IgD-negative memory B cell (primary cell): ENCODE measurements at regions not wholly inside any gene's neighbourhood (a gene's known extent, or its start where the extent isn't known, plus 50 kb on each side); places are given as distances from the start of the nearest gene placed in this dataset.

ENCODE experiments used
- H3K27ac Mint-ChIP-seq, 3 donors: one replicate each; pipeline ENCODE4 v1.8.0; 2020 to 2022; ENCODE audit warnings: mild to moderate bottlenecking in 3 of 3, mixed read lengths in 3 of 3, moderate library complexity in 1 of 3
- H3K27me3 Mint-ChIP-seq: one replicate; pipeline ENCODE4 v1.8.0; 2021; ENCODE audit warnings: mixed read lengths
- H3K36me3 Mint-ChIP-seq: one replicate; pipeline ENCODE4 v1.8.0; 2020; ENCODE audit warnings: mild to moderate bottlenecking, mixed read lengths
- H3K4me1 Mint-ChIP-seq, 3 donors: one replicate each; pipeline ENCODE4 v1.8.0; 2020 to 2022; ENCODE audit warnings: mixed read lengths in 3 of 3, mild to moderate bottlenecking in 1 of 3
- H3K4me3 Mint-ChIP-seq, 4 donors: one replicate each; pipeline ENCODE4 v1.8.0; 2020 to 2022; ENCODE audit warnings: mild to moderate bottlenecking in 4 of 4, mixed read lengths in 4 of 4, moderate library complexity in 3 of 4
- H3K9me3 Mint-ChIP-seq, 3 donors: one replicate each; pipeline ENCODE4 v1.8.0; 2020 to 2021; ENCODE audit warnings: mixed read lengths in 3 of 3, mild to moderate bottlenecking in 1 of 3

DNA sequence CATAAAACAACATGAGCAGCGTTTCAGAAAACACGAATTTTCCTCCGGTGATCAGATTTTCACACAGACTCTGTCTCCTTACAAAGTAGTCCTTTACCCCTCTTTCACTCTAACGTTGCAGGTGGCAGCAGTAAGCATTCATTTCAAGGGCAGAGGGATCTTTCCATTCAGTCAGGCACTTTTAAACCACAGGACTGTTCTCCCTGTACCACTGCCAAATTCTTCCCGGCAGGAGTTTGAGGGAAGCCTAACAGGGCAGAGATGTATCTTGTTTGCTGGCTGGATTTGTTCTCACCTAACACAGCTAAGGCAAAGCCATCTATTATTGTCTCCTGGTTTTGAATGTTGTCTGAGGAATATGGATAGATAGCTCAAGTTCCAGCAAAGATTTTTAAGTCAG lies 1187.3 kb upstream of the SEL1L start:
- no peak overlapping the region for H3K4me3 Mint-ChIP-seq
- H3K36me3 Mint-ChIP-seq, result peaks cover 2% of the 10 kb centered on the region
- no peaks in the 10 kb centered on the region for H3K4me1 Mint-ChIP-seq
- H3K27ac Mint-ChIP-seq, result no peak overlapping the region
- H3K9me3 Mint-ChIP-seq, result peaks cover 2 to 16% (median 7%) of the 10 kb centered on the region in 3 donors
- H3K27me3 Mint-ChIP-seq, result no peaks in the 10 kb centered on the region

DNA sequence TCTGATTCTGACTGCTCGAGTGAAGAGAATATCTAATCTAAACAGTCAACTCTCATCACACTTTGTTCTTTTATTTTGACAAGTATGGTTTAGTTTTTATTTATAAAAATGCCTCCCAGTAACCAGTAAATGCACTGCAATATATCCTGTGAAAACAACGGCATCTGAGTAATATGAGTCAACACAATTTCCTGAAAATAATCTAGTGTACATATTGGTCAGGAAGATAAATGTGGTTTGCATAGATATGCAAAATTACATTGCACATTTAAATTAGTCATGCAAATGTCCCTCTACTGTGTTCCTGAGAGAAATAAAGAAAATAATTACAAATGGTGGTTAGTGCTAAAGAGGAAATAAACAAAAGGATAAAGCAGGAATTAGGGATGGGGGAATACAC lies 1190.7 kb upstream of the SEL1L start:
- Mint-ChIP-seq H3K4me3 (no peak overlapping the region), H3K36me3 (peaks cover 2% of the 10 kb centered on the region), H3K4me1 (no peaks in the 10 kb centered on the region), H3K9me3 (peaks cover 2 to 18% (median 9%) of the 10 kb centered on the region in 3 donors), H3K27ac (no peak overlapping the region), H3K27me3 (no peaks in the 10 kb centered on the region)

DNA sequence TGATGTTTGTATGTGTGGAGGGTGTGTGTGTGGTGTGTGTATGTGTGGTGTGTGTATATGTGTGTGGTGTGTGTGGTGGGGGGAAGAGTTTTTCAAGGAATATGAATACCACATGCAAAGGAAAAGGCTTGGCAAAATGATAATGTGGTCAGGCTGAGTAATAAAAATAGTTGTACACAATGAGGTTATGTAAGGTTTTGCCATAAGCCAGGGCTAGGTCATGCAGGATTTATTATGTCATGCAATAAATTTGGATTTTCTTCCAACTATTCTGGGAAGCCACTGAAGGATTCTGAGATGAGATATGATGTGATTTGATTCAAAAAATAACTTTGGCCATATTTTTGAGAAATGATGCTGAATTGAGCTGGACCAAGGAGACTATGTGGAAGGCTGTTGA lies 1191.6 kb upstream of the SEL1L start:
- Mint-ChIP-seq H3K9me3 (peaks cover 5 to 16% (median 9%) of the 10 kb centered on the region in 3 donors), H3K27me3 (no peaks in the 10 kb centered on the region), H3K36me3 (peaks cover 2% of the 10 kb centered on the region), H3K4me1 (no peaks in the 10 kb centered on the region), H3K27ac (no peak overlapping the region), H3K4me3 (no peak overlapping the region)

DNA sequence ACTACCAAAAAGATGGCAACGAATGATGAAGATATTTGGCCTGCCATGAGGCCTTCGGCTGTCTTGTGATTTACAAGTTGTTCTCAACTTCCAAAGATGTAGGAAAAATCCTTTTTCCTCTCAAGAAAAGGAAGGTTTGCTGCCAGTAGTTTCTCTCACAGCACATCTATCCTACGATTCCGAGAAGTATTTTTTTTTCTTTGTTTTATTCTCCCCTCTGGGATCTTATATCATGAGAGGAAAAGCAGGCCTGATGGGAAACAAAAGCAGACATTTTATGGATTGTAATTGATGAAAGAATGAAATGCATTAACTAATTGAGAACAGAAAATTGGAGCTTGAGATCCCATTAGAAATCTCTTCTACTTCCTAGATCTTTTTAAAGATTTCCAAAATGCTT lies 1197.9 kb upstream of the SEL1L start:
- H3K27me3 Mint-ChIP-seq, result no peaks in the 10 kb centered on the region
- no peak overlapping the region for H3K27ac Mint-ChIP-seq
- no peaks in the 10 kb centered on the region for H3K4me1 Mint-ChIP-seq
- H3K4me3 Mint-ChIP-seq, result no peak overlapping the region
- H3K36me3 Mint-ChIP-seq, result no peaks in the 10 kb centered on the region
- H3K9me3 Mint-ChIP-seq, result peaks cover 3 to 7% (median 4%) of the 10 kb centered on the region in 3 donors

DNA sequence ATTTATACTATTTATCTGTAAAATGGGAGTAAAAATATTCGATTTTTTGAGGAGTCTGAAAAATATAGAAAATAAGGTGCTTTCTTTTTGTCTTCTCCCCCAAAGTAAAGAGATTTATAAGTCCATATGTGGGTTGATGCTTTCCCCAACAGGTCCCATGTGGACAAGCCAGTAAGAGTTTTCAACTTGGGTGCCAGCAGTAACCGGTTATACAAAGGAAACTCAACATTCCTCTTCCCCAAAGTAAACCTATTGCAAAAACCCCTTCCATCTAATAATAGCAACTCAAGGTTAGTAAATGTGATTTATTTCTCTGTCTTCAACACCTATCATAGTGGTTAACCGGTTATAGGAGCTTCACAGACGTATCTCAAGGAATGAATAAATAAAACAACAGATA lies 1206.9 kb upstream of the SEL1L start:
- Mint-ChIP-seq H3K4me3 (no peak overlapping the region), H3K4me1 (no peaks in the 10 kb centered on the region), H3K36me3 (no peaks in the 10 kb centered on the region), H3K9me3 (peaks cover 3 to 11% (median 5%) of the 10 kb centered on the region in 3 donors), H3K27me3 (no peaks in the 10 kb centered on the region), H3K27ac (no peak overlapping the region)

DNA sequence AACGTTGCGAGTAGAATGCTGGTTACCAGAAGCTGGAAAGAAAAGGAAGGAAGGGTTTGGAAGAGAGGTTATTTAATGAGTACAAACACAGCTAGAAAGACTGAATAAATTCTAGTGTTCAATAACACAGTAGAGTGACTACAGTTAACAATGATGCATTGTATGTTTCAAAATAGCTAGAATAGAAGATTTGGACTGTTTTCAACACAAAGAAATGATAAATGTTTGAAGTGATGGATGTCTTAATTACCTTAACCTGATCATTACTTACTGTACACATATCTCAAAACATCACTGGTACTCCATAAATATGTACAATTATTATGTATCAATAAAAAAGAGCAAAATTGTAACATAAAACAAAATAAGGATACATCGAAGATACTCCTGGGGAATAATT lies 1221.8 kb upstream of the SEL1L start:
- Mint-ChIP-seq H3K27me3 (no peaks in the 10 kb centered on the region), H3K4me3 (no peak overlapping the region), H3K36me3 (no peaks in the 10 kb centered on the region), H3K9me3 (peaks cover 0 to 16% (median 3%) of the 10 kb centered on the region in 3 donors), H3K27ac (no peak overlapping the region), H3K4me1 (no peaks in the 10 kb centered on the region)

DNA sequence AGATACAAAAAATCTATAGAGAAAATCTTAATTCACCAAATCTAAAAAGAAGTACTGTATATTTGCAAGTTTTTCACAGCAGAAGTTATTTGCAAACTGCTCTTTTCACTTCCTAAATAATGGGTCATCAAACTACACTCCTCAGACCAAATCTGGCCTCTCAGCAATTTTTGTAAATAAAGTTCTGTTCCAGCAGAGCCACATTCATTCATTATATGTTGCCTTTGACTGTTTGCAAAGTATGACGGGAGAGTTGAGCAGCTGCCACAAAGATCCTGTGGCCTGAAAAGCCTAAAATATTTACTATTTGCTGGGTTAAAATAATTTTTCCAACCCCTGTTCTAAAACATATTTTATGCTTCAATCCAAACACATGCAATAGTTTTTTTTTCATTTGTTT lies 1222.3 kb upstream of the SEL1L start:
- Mint-ChIP-seq H3K36me3 (no peaks in the 10 kb centered on the region), H3K4me1 (no peaks in the 10 kb centered on the region), H3K9me3 (peaks cover 0 to 16% (median 4%) of the 10 kb centered on the region in 3 donors), H3K27ac (no peak overlapping the region), H3K27me3 (no peaks in the 10 kb centered on the region), H3K4me3 (no peak overlapping the region)

DNA sequence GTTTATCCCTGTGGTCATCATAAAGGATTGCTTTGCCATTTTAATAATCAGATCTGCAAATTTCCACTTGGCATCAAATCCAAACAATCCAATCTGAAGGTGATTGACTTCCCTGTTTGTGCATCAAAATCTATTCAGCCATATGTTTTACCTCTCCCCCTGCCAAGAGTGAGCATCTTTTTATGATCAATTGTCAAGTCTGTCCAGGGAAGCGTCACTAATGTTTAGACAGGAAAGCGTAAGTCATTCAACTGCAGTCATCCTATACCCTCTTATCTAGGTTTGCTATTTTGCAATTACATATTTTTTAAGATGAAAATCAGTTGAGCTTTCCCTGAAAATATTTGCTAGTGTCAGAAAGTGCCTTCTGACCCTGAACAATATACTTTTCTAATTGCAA lies 1224.1 kb upstream of the SEL1L start:
- Mint-ChIP-seq H3K27me3 (no peaks in the 10 kb centered on the region), H3K9me3 (peaks cover 2 to 16% (median 6%) of the 10 kb centered on the region in 3 donors), H3K4me1 (no peaks in the 10 kb centered on the region), H3K27ac (no peak overlapping the region), H3K36me3 (no peaks in the 10 kb centered on the region), H3K4me3 (no peak overlapping the region)

DNA sequence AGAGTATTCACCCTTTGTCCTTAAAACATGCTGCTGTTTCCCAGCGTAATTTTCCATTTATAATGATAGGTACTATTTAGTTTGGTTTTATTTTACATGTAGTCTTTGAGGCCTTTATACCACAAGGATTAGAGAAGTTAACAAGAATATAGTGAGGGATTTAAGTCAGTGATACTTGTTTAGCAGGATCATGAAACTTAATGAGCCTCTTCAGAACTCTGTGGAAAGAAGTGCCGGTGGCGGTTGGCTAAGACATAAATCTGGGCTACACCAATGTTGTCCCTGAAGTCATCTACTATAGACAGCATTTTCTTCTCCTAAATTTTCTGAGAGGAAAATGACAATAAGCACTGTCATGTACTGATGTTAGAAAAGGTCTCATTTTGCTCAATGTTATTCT lies 1226.0 kb upstream of the SEL1L start:
- Mint-ChIP-seq H3K4me3 (no peak overlapping the region), H3K4me1 (no peaks in the 10 kb centered on the region), H3K27ac (no peak overlapping the region), H3K9me3 (peaks cover 2 to 6% (median 6%) of the 10 kb centered on the region in 3 donors), H3K36me3 (no peaks in the 10 kb centered on the region), H3K27me3 (no peaks in the 10 kb centered on the region)

DNA sequence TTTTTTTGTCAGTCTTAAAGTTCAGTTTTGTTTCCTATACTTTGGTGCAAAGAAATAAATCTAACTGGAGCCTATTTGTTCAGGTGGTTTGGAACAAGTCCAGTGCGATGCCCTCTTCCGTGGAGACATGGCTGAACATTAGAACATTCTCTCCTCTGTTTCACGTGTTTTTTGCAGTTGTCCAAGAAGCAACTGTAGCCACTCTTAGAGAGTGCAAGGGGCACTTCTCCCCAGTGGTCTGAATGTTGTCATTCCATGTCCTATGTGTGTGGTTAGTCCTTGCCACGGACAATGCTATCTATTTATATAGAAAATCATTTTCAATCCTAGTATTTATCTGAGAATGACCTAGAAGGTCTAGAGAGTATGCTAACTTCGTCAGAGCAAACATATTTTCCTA lies 1232.5 kb upstream of the SEL1L start:
- H3K9me3 Mint-ChIP-seq, result peaks cover 0 to 5% (median 2%) of the 10 kb centered on the region in 3 donors
- no peaks in the 10 kb centered on the region for H3K27me3 Mint-ChIP-seq
- no peaks in the 10 kb centered on the region for H3K4me1 Mint-ChIP-seq
- no peak overlapping the region for H3K27ac Mint-ChIP-seq
- H3K4me3 Mint-ChIP-seq, result no peak overlapping the region
- H3K36me3 Mint-ChIP-seq, result no peaks in the 10 kb centered on the region

DNA sequence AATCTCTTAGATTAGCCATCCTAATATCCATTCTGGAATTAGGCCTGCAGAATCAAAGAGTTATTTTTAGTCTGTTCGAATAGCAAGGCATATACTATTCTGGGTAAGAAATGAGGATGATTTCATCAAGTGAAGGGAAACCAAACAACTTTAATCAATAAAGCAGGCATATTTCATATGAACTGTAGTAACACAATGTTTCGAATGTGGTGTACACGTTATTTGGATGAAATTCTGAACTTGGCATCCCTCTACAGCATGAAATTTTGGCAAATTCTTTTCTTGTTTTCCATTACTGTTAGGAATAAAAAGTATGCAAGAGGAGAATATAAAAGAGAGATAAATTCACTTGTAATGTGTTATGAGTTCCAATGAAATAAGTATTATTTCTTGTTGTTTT lies 1233.3 kb upstream of the SEL1L start:
- Mint-ChIP-seq H3K4me3 (no peak overlapping the region), H3K27ac (no peak overlapping the region), H3K4me1 (no peaks in the 10 kb centered on the region), H3K9me3 (peaks cover 2 to 4% (median 3%) of the 10 kb centered on the region in 3 donors), H3K36me3 (no peaks in the 10 kb centered on the region), H3K27me3 (no peaks in the 10 kb centered on the region)

DNA sequence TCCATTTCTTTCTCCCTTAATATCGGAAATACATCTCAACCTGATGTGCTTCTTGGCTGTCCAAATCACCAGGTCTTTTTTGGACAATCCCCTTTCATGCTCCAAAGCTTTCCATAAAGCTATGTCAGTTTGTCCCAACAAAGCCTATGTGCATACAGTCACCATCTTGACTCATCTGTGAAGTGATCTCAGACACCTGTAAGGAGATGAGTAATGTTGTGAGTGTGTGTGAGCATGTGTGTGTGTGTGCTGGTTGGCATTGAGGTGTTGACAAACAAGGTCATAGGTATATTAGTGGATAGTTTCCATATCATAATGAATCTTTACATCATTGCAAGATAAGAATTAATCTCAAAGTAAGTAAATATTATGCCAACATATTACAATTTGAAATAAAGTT lies 1243.3 kb upstream of the SEL1L start:
- no peaks in the 10 kb centered on the region for H3K27me3 Mint-ChIP-seq
- H3K4me3 Mint-ChIP-seq, result no peak overlapping the region

DNA sequence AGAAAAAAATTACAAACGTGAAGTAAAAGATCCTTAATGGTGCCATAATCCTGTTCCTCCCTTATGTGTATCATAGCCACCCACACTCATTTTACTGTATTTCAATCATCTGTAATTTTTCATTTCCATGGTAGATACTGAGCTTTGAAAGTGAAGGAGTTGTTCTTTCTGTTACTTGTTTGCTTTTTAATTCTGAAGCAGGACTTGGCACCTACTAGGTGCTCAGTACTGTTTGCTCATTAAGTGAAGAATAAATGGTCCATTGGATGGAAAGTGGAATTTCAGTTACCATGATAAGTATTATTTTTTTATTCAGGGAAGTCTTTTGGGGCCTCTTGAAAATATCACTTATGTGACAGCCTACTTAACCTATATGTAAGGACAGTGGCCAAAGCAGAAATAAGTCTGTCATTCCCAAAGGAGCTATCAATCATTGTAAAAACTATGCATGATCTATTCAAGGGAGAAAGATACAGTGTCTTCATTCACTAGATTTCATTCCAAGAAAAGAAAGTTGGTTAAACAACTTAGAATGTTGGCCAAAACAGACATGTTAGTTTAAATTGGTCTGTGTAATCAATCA lies 1244.4 kb upstream of the SEL1L start:
- Mint-ChIP-seq H3K27me3 (no peaks in the 10 kb centered on the region), H3K9me3 (peaks cover 0 to 5% (median 1%) of the 10 kb centered on the region in 3 donors), H3K4me3 (no peak overlapping the region), H3K36me3 (no peaks in the 10 kb centered on the region), H3K4me1 (no peaks in the 10 kb centered on the region), H3K27ac (no peak overlapping the region)

More for the DNA sequence above, 1243.3 kb upstream of the SEL1L start:
- no peaks in the 10 kb centered on the region for H3K4me1 Mint-ChIP-seq
- no peaks in the 10 kb centered on the region for H3K36me3 Mint-ChIP-seq
- no peak overlapping the region for H3K27ac Mint-ChIP-seq
- H3K9me3 Mint-ChIP-seq, result peaks cover 0 to 8% (median 4%) of the 10 kb centered on the region in 3 donors

DNA sequence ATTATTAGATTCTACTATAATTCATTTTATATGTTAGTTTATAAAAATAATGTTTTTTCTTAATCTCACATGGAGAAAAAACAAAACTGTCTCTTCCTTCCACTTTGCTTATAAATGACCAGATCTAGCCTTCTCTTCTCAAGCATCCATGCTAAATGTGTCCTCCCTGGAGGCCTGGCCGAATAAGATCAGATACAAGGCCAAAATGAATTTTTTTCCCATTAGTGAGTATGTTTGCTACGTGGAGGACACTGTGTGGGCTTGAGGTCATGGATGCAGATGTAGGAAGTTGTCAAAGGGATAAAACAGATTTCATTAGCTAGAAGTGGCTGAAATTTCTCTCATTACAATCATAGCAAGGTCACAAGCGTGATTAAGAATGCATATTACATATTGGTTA lies 1244.9 kb upstream of the SEL1L start:
- Mint-ChIP-seq H3K36me3 (no peaks in the 10 kb centered on the region), H3K4me1 (no peaks in the 10 kb centered on the region), H3K4me3 (no peak overlapping the region), H3K9me3 (peaks cover 0 to 5% (median 1%) of the 10 kb centered on the region in 3 donors), H3K27ac (no peak overlapping the region), H3K27me3 (no peaks in the 10 kb centered on the region)

DNA sequence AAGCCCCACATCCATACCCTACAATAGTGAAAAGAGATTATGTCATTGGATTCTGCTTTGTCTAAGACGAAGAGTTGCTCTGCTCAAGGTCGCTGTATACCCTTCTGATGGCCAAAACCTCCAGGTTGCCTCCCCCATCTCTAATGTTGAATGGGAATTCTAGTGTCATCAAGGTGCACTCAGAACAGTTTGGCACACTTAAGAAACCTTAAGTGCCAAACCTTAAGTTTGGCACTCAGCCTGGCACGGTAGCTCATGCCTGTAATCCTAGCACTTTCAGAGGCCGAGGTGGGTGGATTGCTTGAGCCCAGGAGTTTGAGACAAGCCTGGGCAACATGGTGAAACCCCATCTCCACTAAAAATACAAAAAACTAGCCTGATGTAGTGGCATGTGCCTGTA lies 1245.6 kb upstream of the SEL1L start:
- H3K27ac Mint-ChIP-seq, result no peak overlapping the region
- peaks cover 0 to 5% (median 1%) of the 10 kb centered on the region in 3 donors for H3K9me3 Mint-ChIP-seq
- no peaks in the 10 kb centered on the region for H3K4me1 Mint-ChIP-seq
- no peak overlapping the region for H3K4me3 Mint-ChIP-seq
- no peaks in the 10 kb centered on the region for H3K36me3 Mint-ChIP-seq
- H3K27me3 Mint-ChIP-seq, result no peaks in the 10 kb centered on the region

DNA sequence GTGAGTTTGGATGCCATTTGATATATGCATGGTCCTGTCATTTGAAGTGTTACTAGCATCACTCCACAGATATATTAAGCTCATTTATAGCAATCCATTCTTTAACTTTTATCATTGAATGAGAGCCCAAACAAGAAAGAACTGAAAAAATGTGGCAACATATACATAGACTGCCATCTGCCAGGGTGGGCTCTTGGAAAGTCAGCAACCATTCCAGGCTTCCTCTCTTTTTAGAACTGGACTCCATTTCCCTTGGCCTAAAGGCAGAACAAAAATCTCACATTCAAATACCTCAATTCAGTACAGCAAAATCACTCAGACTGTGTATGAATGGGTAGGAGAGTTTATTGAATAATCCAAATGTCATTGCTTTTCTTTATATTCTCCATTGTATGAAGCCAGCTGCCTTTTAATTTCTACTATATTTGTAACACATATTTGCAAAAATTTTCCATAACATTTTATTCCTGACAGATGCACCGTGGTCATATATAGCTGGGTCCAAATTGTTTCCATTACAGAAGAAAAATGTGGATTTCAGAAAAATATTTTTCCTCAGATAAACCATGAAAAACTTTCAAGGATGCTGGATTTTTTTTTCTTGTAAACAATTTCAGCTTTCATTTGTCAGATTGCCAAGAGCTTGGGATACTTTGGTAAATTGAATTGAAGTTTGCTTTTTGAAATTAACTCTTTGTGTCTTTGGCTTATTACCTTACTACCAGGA lies 1252.3 kb upstream of the SEL1L start:
- no peak overlapping the region for H3K27ac Mint-ChIP-seq
- H3K9me3 Mint-ChIP-seq, result peaks cover 3 to 14% (median 4%) of the 10 kb centered on the region in 3 donors
- no peaks in the 10 kb centered on the region for H3K27me3 Mint-ChIP-seq
- no peaks in the 10 kb centered on the region for H3K4me1 Mint-ChIP-seq
- no peak overlapping the region for H3K4me3 Mint-ChIP-seq
- no peaks in the 10 kb centered on the region for H3K36me3 Mint-ChIP-seq
